ENCODE measurements at regions not wholly inside any gene's neighbourhood (a gene's known extent, or its start where the extent isn't known, plus 50 kb on each side); places are given as distances from the start of the nearest gene placed in this dataset.
"Not testable (repeated sequence)": the region's sequence is repeated elsewhere in the genome, so short reads cannot be mapped to it uniquely, and the experiment has no call there.

GRCh38 chr2:101580528-101580927, 105.6 kb upstream of the RFX8 start:
- H3K4me3 ChIP-seq (ENCODE audit: low read depth, low read length) = no peak overlapping the region
- no peak for TF ChIP-seq CTCF (IDR thresholded peaks at IDR 0.05; ENCODE audit: low read depth, low read length)

- H3K4me3 ChIP-seq (ENCODE audit: low read depth, low read length) = no peak overlapping the region
- no peak for TF ChIP-seq CTCF (IDR thresholded peaks at IDR 0.05; ENCODE audit: low read depth, low read length)
Observed at GRCh38 chr2:101578671-101579070, 103.8 kb upstream of the RFX8 start.

GRCh38 chr2:101578135-101578534, 103.2 kb upstream of the RFX8 start:
- not testable (repeated sequence) for H3K4me3 ChIP-seq (ENCODE audit: low read depth, low read length)

GRCh38 chr2:101577173-101577572, 102.3 kb upstream of the RFX8 start:
- H3K4me3 ChIP-seq (ENCODE audit: low read depth, low read length) = no peak overlapping the region
- TF ChIP-seq CTCF (IDR thresholded peaks at IDR 0.05; ENCODE audit: low read depth, low read length) = no peak

- TF ChIP-seq CTCF (IDR thresholded peaks at IDR 0.05; ENCODE audit: low read depth, low read length) = no peak
- no peak overlapping the region for H3K4me3 ChIP-seq (ENCODE audit: low read depth, low read length)
Observed at GRCh38 chr2:101574622-101575021, 99.7 kb upstream of the RFX8 start.

GRCh38 chr2:101571951-101572350, 97.0 kb upstream of the RFX8 start:
- TF ChIP-seq CTCF (IDR thresholded peaks at IDR 0.05; ENCODE audit: low read depth, low read length) = no peak
- no peak overlapping the region for H3K4me3 ChIP-seq (ENCODE audit: low read depth, low read length)

GRCh38 chr2:101569886-101570520, 95.1 kb upstream of the RFX8 start:
- no peak overlapping the region for H3K4me3 ChIP-seq (ENCODE audit: low read depth, low read length)

More at GRCh38 chr2:101569886-101570520, 95.1 kb upstream of the RFX8 start:
- no peak for TF ChIP-seq CTCF (IDR thresholded peaks at IDR 0.05; ENCODE audit: low read depth, low read length)
